ENCODE measurements at regions not wholly inside any gene's neighbourhood (a gene's known extent, or its start where the extent isn't known, plus 50 kb on each side); places are given as distances from the start of the nearest gene placed in this dataset.
"Not testable (repeated sequence)": the region's sequence is repeated elsewhere in the genome, so short reads cannot be mapped to it uniquely, and the experiment has no call there.

GRCh38 chr4:112708772-112709171, 71.8 kb downstream of the LARP7 start:
- DNase-seq (ENCODE audit: low read depth in 3 of 3) = no peak

DNA sequence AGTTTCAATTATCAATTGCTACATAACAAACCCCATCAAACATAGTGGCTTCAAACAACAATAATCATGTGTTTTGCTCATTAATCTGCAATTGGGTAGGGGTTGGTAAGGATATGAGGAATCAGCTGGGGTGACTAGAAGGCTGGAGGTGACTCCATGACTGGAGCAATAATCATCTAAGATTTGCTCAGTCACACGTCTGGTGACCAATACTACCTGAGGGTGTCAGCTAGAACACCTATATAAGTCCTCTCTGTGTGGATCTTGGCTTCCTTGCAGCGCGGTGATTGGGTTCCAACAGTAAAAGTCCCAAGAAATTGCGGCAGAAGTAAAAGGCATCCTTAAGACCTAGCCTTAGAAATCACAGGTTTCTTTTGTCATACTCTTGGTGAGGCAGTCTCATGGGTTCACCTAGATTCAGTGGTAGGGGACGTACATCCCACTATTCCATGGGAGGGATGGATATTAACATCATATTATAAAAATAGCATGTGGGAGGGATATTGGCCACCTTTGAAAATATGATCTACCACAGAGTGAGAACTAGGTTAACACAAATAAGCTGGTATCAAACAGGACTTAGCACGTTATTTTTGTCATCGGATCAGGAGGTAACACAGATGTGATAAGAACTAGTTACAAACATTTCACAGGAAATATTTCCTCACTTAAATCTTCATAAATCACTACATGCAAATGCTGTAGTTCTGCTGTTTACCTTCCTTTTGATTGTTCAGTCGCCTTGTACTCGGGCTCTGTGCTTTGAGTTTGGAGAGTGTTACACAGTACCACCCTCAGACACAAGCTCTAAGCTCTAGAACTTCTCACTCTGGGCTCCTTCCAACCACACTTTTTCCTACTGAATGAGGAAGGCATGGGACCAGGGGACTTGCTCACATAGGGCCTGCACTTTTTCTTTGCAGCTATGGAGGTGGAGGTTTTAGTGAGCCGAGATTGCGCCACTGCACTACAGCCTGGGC, 78.3 kb downstream of the LARP7 start:
- no peak for DNase-seq (ENCODE audit: low read depth in 3 of 3)

GRCh38 chr4:112717856-112718255, 80.9 kb downstream of the LARP7 start:
- DNase-seq (ENCODE audit: low read depth in 3 of 3) = no peak

GRCh38 chr4:112721627-112722026, 84.7 kb downstream of the LARP7 start:
- DNase-seq (ENCODE audit: low read depth in 3 of 3) = no peak

- no peak for DNase-seq (ENCODE audit: low read depth in 3 of 3)
Observed at GRCh38 chr4:112726041-112726440, 89.1 kb downstream of the LARP7 start.

GRCh38 chr4:112727728-112728127, 90.8 kb downstream of the LARP7 start:
- DNase-seq (ENCODE audit: low read depth in 3 of 3) = not testable (repeated sequence)

- DNase-seq (ENCODE audit: low read depth in 3 of 3) = no peak
Observed at GRCh38 chr4:112731715-112732114, 94.8 kb downstream of the LARP7 start.

GRCh38 chr4:112732142-112732541, 95.2 kb downstream of the LARP7 start:
- no peak for DNase-seq (ENCODE audit: low read depth in 3 of 3)

- no peak for DNase-seq (ENCODE audit: low read depth in 3 of 3)
Observed at GRCh38 chr4:112735474-112735951, 98.6 kb downstream of the LARP7 start.

GRCh38 chr4:112736718-112737135, 99.8 kb downstream of the LARP7 start:
- no peak for DNase-seq (ENCODE audit: low read depth in 3 of 3)

- no peak for DNase-seq (ENCODE audit: low read depth in 3 of 3)
Observed at GRCh38 chr4:112739442-112739841, 102.5 kb downstream of the LARP7 start.

DNA sequence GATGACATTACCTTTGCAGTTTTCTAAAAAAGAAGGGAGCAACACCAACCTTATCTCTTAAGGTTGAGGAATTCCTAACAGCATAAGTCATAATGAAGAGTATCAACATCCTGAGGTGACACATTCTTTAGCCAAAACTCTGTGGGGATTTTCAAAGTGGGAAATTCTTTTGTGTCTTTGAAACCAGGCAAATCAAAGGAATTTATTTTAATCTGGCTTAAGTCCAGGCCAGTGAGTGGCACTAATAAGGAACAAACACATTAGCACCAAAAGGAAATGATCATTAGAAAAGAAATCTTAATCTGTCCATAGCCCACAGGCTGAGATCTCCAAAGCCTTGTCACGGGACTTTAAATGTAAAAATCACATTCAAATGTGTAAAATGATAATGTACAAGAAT, 110.1 kb downstream of the LARP7 start:
- DNase-seq (ENCODE audit: low read depth in 3 of 3) = no peak

GRCh38 chr4:112748352-112748878, 111.5 kb downstream of the LARP7 start:
- no peak for DNase-seq (ENCODE audit: low read depth in 3 of 3)

GRCh38 chr4:112750749-112751148, 113.8 kb downstream of the LARP7 start:
- not testable (repeated sequence) for DNase-seq (ENCODE audit: low read depth in 3 of 3)

GRCh38 chr4:112751447-112751846, 114.5 kb downstream of the LARP7 start:
- no peak for DNase-seq (ENCODE audit: low read depth in 3 of 3)

DNA sequence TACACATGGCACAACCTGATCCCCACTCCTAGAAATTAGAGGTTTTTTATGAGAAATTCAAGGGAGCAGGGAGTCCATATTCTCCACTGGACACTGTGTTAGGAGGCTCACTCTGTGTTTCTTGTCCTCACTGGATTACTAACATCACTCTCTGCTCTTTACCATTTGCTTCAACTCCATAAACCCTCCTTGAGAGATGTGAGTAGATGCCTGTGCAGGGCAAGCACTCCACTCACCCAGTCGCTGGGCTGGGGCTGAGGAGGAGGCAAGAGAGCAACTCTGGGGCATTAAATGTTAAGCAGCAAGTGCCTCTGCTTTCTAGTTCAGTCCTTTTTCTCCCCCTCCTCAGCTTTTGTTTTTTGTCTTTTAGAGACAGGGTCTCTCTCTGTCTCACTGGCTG, 115.1 kb downstream of the LARP7 start:
- DNase-seq (ENCODE audit: low read depth in 3 of 3) = no peak

GRCh38 chr4:112752510-112752909, 115.6 kb downstream of the LARP7 start:
- no peak for DNase-seq (ENCODE audit: low read depth in 3 of 3)

DNA sequence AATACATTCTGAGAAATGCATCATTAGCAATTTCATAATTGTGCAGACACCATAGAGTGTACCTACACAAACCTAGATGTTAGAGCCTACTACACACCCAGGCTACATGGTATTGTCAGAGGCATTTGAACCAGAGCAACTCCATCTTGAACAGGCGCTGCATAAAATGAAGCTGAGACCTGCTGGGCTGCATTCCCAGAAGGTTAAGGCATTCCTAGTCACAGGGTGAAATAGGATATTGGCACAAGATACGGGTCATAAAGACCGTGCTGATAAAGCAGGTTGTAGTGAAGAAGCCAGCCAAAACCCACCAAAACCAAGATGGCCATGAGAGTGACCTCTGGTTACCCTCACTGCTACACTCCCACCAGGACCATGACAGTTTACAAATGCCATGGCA, 116.4 kb downstream of the LARP7 start:
- DNase-seq (ENCODE audit: low read depth in 3 of 3) = no peak

DNA sequence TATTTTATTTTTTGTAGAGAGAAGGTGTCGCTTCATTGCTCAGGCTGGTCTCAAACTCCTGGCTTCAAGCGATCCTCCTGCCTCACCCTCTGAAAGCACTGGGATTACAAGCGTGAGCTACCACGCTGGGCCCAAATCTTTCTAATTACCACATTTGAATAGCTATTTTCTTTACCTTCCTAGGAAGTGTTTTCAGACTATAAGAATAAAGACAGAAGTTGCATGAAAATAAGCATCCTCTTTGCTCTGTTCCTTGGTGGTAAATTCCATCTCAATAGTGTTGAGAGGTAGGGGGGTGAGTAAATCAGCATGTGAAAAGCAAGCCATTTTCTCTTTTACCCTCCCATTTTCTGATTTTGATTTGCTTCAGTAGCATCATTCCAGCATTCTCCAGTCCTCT, 122.4 kb downstream of the LARP7 start:
- DNase-seq (ENCODE audit: low read depth in 3 of 3) = no peak

GRCh38 chr4:112765317-112765974, 128.5 kb downstream of the LARP7 start:
- no peak for DNase-seq (ENCODE audit: low read depth in 3 of 3)

GRCh38 chr4:112766422-112766821, 129.5 kb downstream of the LARP7 start:
- DNase-seq (ENCODE audit: low read depth in 3 of 3) = no peak

DNA sequence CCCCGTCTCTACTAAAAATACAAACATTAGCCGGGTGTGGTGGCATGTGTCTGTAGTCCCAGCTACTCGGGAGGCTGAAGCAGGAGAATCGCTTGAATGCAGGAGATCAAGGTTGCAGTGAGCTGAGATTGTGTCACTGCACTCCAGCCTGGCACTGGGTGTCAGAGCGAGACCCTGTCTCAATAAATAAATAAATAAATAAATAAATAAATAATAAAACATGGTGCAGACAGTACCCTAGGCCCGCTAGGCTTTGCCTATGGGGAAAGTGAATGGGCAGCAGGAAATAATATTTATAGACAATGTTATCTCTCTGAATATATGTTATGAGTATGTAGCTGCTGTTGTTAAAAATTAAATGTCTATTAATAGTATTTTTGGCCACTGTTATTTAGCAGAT, 130.4 kb downstream of the LARP7 start:
- no peak for DNase-seq (ENCODE audit: low read depth in 3 of 3)

DNA sequence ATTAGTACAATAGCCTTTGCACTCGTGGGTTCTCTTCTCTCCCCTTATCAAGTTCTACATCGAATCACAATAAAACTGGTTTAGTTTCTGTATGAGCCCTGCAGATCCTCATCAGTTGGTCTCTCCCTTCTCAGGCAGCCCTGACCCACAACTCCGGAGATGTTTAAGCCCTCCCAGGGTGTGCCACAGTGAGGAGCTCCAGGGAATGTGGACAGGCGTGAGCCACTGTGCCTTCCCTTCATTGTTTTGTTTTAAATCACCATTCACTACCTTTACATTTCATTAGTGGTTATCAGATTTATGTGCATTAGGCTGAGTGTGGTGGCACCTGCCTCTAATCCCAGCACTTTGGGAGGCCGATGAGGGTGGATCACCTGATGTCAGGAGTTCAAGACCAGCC, 133.2 kb downstream of the LARP7 start:
- DNase-seq (ENCODE audit: low read depth in 3 of 3) = no peak

Measured in stimulated activated CD4-positive, alpha-beta T cell treated with anti-CD3 and anti-CD28 coated beads, TNF-alpha, amount 100 ng/mL, for 4 hours (primary cell).